HL-60 (cell line): ENCODE measurements at regions not wholly inside any gene's neighbourhood (a gene's known extent, or its start where the extent isn't known, plus 50 kb on each side); places are given as distances from the start of the nearest gene placed in this dataset.

Experiments used
- DNase-seq, 2 experiments: peaks; one replicate each; pipeline ENCODE4 v3.0.0-alpha.2; 2010 to 2020; ENCODE audit warnings: low read depth in 1 of 2, low spot score in 1 of 2
- H3K27ac ChIP-seq: fragments of 250-450 bp; sonication (Bioruptor Pico); replicated peaks from 2 replicates; pipeline ENCODE4 v1.5.1; 2020; ENCODE audit warnings: mild to moderate bottlenecking, moderate library complexity
- H3K27me3 ChIP-seq: fragments of 250-450 bp; sonication (Bioruptor Pico); 2 replicates; pipeline ENCODE4 v1.5.1; 2021; ENCODE audit warnings: mild to moderate bottlenecking, moderate library complexity; ENCODE audit not compliant: insufficient read depth, poor library complexity, severe bottlenecking
- H3K4me3 ChIP-seq: replicated peaks from 2 replicates; pipeline ENCODE4 v1.5.1; 2011; ENCODE audit warnings: mild to moderate bottlenecking, control low read depth, low read length; ENCODE audit not compliant: insufficient read depth
- CTCF ChIP-seq: IDR thresholded peaks from one replicate; pipeline ENCODE4 v1.5.1; 2011; ENCODE audit warnings: low read length, control low read depth, inconsistent platforms; ENCODE audit not compliant: insufficient read depth
- GABPA ChIP-seq: IDR thresholded peaks from 2 replicates; pipeline ENCODE4 v1.6.1; 2012; ENCODE audit warnings: low read depth
- POLR2AphosphoS5 ChIP-seq: IDR thresholded peaks from 2 replicates; pipeline ENCODE4 v1.6.1; 2012; ENCODE audit warnings: low read depth
- REST ChIP-seq: IDR thresholded peaks from 2 replicates; pipeline ENCODE4 v1.6.1; 2012; ENCODE audit warnings: low read depth; ENCODE audit not compliant: insufficient replicate concordance
- SPI1 ChIP-seq: IDR thresholded peaks from 2 replicates; pipeline ENCODE4 v1.6.1; 2012; ENCODE audit warnings: low read depth, mild to moderate bottlenecking, borderline replicate concordance

DNA sequence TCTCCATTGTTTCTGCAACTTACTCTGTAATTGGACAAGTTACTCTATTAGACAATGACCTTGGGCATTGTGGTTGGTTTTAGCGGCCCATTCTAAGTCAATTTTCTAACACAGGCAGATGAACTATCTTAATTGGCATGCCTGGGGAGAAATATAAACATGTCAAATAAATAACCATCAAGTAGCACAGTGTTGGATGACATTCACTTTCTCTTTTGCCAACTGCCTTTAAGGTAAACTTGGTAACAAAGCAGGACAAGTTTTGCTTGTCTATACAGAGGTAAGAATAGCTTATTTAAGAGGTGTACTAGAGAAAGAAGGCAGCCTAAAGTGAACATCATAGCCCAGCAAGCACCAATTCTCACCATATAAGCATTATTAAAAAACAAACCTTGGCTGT lies 599.6 kb downstream of the GBE1 start:
- Histone ChIP-seq H3K27ac (no peak overlapping the region), H3K4me3 (no peak overlapping the region), H3K27me3 (no peaks in the 10 kb centered on the region)
- no peak for DNase-seq
- TF ChIP-seq CTCF: no peak
- no peak for TF ChIP-seq GABPA
- TF ChIP-seq REST: no peak
- TF ChIP-seq POLR2AphosphoS5: no peak
- TF ChIP-seq SPI1: no peak

- no peaks in the 10 kb centered on the region for H3K27me3 ChIP-seq
- no peak overlapping the region for H3K4me3 ChIP-seq
- H3K27ac ChIP-seq: no peak overlapping the region
- no peak for DNase-seq
- TF ChIP-seq SPI1: no peak
- no peak for TF ChIP-seq CTCF
- no peak for TF ChIP-seq REST
- TF ChIP-seq POLR2AphosphoS5: no peak
- TF ChIP-seq GABPA: no peak
These were observed 600.3 kb downstream of the GBE1 start for GRCh38 chr3:81161100-81161499.

DNA sequence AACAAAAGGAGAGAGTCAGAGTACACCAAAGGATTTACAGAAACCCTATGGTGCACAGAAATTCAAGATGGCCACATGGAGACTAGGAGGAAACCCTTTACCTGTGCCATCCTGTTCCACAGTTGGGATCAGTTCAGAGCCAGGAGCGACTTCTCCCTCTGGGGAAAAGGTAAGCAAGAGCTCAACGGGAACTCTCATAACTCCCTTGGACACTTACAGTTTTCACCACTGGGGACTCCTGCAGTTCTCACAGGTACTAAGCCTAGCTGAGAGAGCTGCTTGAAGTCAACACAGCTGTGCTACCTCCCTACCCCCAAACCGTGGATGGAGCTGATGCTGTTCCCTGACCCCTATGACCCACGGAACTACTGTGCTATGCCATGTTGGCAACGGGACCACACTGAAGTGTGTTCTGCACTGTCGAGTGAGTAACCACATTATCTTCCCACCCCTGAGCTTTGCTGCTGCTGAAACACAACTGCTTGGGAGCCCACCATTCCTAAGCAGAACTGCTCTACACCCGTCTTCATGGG lies 606.8 kb downstream of the GBE1 start:
- H3K27ac ChIP-seq: no peak overlapping the region
- TF ChIP-seq REST: no peak
- no peak for TF ChIP-seq CTCF
- TF ChIP-seq SPI1: no peak
- TF ChIP-seq POLR2AphosphoS5: no peak
- TF ChIP-seq GABPA: no peak
- H3K4me3 ChIP-seq: no peak overlapping the region
- no peak for DNase-seq
- no peaks in the 10 kb centered on the region for H3K27me3 ChIP-seq
